Activated CD4-positive, CD25-positive, alpha-beta regulatory T cell treated with anti-CD3 and anti-CD28 coated beads, Interleukin-2, amount 50 U/mL, for 16 hours (primary cell): ENCODE measurements at regions not wholly inside any gene's neighbourhood (a gene's known extent, or its start where the extent isn't known, plus 50 kb on each side); places are given as distances from the start of the nearest gene placed in this dataset.
A peak's percentile ranks its signal among the peaks of the same experiment; 100 is the strongest.
"Not testable (repeated sequence)": the region's sequence is repeated elsewhere in the genome, so short reads cannot be mapped to it uniquely, and the experiment has no call there.

Experiments
- DNase-seq: peaks from one replicate; pipeline ENCODE4 v3.0.0-alpha.2; 2020; ENCODE audit warnings: low read depth, low spot score

DNA sequence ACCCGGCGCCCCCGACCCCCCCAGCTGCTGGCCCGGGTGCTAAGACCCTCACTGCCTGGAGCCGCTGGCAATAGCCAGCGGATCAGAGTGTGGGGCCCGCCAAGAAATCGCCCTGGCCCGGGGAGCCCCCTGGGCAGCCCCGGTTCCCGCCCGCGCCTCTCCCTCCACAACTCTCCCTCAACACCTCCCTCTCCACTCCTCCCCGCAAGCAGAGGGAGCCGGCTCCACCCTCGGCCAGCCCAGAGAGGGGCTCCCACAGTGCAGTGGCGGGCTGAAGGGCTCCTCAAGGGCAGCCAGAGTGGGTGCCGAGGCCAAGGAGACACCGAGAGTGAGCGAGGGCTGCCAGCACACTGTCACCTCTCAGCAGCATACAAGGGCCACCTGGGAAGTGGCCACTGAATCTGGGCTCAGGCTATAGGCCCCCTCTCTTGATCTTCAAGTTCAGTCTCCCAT lies 385.5 kb downstream of the SEC14L1 start:
- no peak for DNase-seq

DNA sequence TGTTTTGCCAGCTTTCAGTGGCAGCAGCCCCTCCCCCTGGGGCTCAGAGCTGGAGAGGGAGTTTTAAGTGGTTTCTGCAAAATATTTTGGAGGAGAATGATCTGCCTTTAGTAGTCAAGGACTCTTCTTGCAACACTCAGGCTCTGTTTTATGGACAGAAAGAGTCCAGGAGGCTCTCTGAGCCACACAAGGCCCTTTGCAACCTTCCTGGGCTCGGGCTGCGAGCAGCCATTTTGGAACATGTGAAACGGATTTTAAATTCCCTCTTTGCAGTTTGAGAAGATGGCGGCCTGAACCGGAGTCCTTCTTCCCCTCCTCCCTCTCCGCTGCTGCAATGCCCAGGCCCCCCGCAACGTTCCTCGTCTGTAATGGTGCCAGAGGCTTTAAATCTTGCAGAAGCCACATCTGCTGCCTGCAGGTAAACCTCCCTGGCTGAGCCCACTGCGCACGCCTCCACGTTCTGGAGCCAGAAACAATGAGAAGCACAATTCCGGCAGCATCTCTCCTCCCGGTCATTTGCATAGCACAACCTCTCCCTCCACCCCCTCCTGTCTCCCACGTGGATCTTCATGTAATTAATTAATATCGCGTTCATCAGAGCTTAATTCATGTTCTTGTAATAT lies 386.1 kb downstream of the SEC14L1 start:
- DNase-seq, result no peak

DNA sequence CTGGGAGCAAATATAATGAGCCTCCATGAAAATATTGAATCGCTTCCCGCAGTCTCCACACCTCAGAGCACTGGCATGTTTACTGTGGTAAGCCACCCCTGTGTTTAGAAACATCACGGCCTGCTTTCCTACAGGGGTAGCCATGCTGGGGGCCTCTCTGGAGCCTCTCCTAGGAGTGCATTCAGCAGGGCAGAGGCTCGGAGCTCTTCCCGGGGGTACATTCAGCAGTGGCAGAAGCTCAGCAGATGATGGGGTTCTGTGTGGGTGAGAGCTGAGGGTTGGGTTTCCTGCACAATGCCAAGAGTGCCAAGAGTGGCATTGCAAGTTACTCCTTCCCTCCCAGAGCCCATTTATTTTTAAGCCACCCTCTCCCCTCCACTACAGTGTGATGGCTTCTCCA lies 386.6 kb downstream of the SEC14L1 start:
- no peak for DNase-seq

DNA sequence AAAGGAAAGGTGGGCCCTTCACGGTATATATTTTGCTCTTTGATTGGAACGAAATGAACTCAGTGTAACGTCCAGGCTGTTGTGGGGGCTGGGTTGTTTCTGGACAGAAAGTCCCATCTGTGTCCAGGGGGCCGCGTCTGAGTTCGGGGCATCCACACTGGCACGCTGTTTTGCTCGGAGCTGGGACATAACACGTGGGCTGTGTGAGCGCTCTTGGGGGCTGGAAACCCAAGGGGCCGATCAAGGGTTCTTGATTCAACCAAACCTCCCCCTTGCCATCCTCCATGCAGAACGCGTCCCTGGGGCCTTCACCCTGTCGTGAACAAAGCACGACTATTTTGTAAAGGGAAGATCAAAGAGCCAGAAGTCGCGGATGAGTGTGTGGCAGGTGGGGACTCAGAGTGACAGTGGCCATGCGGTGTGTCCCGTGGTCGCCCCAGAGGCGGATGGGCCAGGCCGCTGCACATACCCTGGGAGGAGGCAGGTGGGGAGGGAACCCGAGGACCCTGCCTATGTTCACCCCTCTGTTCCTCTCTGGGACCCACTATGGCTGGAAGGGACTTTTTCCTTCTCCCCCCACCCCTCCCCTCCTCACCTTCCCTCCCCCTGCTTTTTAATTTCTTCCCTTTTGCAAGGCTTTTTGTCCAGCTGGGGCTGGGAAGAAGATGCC lies 387.2 kb downstream of the SEC14L1 start:
- no peak for DNase-seq

DNA sequence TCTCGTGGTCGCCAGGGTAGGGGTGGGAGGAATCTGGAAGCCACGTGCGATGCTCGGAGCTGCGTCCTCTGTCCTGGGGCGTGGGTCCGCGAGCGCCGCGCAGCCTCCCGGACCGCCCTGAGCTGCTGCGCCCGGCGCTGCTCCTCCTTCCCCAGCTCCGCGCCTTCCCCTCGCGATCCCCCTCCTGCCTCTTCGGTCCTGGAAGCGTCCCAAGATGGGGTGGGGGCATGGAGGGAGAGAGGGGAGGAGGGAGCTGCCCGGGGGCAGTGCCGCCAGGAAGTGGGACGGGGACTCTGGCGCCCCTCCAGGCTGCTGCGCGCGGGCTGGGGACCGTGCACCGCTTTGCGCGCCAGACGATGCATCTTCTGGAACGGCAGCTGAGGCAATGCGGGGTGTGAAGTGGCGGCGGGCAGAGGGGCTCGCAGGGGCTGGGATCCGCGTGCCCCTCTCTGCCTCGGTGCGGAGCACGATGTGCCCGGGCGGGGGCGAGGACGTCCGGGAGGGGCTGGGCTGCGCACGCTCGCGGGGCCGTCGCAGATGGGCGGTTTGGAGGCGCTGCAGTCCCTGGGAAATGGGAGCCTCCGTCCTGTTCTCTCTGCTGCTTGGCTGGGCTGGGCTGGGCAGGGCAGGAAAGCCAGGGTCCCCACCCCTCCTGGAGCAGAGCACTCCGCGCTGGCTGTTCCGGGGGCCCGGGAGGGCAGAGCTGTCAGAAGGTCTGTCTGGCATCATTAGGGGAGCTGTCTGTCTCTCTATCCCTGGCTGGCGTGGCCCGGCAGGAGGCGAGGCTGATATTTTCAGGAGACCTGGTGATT lies 388.0 kb downstream of the SEC14L1 start:
- no peak for DNase-seq

DNA sequence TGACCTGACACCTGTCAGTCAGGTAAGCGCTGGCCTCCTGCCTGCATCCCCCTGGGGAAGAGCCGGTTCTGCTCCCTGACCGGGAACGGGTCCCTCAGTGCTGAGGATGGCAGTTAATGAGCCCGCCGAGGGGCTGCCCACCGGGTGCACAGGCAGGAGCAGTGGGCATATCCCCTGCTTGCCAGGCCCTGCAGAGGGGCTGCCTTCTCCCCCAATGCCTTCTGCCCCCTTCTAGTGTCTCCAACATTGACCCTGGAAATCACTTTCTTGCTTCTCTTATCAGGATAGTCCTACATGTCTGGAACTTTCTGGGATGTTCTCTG lies 388.5 kb downstream of the SEC14L1 start:
- DNase-seq, result no peak

DNA sequence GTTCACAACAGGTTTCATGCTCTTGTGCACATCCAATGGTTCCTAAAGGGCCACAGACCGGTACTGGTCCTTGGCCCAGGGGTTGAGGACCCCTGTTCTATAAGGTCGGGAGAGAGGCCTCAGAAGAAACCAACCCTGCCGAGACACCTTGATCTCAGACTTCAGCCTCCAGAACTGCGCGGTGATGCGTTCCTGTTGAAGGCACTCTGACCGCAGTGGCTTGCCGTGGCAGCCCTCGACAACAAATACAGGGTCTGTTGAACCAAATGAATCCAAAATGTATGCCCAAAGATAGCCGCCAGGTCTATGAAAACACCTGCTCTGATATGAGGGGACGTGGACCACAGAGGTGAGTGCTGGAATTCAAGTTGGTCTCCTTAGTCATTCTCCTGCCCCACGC lies 389.8 kb downstream of the SEC14L1 start:
- DNase-seq, result no peak

DNA sequence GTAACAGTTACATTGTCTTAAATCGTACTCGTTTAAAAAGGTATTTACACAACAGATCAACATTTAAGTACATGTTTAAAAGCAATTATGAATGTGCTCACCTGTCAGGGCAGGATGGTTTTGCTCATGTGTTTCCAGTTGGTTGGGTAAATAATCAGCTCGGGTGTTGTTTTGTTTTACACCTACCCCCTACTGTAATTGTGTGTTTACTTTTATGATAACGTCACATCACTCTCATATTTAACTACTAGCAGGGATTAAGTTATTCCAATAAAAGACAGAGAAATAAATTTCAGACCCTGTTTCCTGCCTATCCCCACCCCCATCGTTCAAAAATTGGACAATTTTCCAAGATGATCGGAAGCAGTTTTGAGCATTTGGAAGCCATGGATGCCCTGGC lies 390.2 kb downstream of the SEC14L1 start:
- no peak for DNase-seq

DNA sequence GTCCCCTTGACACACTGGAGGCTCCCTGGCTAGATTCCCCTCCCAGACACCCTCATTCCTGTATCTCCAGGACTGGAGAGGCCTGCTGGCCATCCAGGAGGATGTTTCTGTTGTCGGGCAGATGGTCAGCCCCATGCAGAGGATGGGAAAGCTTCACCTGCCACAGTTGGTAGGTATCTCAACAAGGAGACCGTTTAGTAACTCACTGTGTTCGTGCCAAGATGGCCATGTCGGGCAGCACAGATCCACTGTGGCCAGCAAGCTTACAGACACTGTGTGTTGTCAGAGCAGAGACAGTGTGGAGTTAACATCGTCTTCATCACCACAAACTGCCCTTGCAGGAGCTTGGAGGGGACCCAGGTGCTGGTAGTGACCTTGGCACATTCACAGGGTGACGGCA lies 390.9 kb downstream of the SEC14L1 start:
- DNase-seq, result no peak

DNA sequence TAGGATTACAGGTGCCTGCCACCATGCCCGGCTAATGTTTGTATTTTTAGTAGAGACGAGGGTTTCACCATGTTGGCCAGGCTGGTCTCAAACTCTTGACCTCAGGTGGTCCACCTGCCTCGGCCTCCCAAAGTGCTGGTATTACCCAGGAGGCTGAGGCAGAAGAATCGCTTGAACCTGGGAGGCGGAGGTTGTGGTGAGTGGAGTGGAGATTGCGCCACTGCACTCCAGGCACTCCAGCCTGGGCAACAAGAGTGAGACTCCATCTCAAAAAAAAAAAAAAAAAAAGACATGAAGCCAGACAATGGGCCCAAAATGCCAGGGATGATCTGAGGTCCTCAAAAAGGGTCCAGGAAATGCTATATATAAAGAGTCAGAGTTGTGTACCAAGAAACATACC lies 392.9 kb downstream of the SEC14L1 start:
- not testable (repeated sequence) for DNase-seq

DNA sequence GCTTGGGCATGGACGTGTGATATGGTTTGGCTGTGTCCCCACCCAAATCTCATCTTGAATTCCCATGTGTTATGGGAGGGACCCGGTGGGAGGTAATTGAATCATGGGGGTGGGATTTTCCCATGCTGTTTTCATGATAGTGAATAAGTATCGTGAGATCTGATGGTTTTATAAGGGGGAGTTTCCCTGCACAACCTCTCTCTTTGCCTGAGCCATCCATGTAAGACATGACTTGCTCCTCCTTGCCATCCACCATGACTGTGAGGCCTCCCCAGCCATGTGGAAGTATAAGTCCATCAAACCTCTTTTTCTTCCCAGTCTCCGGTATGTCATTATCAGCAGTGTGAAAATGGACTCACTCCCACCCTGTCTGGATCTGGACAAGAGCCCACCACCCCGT lies 393.4 kb downstream of the SEC14L1 start:
- no peak for DNase-seq

DNA sequence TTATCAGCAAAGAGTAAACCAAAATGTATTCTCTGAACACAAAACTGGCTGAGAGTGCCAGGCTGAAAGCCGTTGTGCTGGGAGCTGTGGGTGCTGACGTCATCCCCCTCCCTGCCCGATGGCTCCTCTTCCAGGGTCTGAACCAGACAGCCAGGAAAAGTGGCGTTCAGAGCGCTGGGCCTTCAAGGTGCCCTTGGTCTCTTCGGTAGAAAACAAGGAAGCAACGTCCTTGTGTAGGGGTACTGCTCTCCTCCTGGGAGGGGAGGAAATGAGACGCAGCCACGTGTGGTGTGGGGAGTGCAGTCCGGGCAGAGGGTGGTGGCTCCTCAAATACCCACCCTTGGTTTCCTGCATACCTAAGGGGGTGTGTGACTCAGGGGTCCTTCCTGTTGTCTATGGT lies 394.7 kb downstream of the SEC14L1 start:
- DNase-seq, result no peak

DNA sequence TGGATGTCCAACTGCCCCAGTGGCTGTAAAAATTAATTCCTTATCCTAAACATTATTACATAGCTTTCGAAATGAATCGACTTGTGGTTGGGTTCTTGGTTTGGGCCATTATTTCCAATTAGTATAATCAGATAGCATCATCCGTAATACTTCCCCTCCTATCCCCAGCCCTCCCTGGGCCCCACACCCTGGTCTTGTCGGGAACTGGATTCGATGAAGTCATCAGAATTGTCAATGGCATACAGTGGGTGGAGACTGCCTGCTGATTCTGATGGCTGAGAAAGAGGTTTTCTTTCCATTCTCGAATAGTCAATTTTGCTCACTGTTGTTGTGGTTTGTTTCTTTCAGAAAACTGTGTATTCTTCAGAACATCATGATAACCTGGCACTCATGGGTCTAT lies 395.1 kb downstream of the SEC14L1 start:
- DNase-seq, result no peak

DNA sequence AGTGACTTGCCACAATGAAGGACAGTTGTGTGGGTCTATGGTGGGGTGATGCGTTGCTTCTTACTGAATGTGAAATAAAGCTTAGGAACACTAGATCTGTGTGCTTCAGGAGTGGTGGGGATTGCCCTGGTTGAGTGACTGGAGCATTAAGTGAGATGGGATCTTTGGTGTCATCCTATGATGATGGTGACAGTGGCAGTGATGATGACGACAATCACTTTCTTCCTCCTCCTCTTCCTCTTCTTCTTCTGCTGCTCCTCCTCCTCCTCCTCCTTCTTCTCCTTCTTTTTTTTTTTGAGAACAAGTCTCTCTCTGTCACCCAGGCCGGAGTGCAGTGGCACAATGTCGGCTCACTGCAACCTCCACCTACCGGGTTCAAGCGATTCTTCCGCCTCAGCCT lies 396.8 kb downstream of the SEC14L1 start:
- DNase-seq, result no peak

DNA sequence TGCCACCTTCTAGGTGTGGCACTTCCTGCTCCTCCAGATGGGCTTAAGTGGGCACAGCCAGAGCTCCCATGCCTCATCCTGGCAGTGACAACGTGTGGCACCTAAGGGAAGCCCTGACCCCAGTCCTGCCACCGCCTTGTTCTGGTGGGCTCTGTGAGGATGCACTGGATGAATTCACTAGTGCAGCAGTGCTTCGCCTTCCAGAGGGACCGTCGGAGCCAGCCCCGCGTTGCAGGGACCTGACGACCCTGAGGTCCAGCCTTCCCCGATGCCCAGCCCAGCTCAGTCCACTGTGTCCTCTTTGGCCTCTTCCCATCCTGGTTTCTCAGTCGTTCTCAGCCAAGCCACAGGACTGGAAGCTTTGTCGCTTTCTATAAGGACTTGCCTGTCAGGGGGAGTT lies 399.8 kb downstream of the SEC14L1 start:
- no peak for DNase-seq

DNA sequence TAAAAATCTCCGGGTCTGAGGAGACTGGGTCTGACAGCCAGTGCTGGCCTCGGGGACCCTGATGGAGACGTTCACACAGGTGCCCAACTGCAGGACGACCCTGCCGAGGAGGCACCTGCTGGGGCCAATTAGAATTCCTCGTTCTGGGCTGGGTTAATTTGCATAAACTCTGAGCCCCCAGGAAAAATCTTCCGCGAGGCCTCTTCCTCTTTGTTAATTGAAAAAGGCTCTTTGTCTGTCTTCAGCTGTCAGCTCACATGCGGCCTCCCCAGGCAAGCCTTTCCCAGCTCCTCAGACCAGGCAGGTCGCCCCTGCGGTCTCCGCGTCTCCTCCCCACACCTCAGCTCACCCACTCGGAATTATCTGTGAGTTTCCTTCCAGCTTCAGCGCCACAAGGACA lies 400.2 kb downstream of the SEC14L1 start:
- DNase-seq, result no peak

DNA sequence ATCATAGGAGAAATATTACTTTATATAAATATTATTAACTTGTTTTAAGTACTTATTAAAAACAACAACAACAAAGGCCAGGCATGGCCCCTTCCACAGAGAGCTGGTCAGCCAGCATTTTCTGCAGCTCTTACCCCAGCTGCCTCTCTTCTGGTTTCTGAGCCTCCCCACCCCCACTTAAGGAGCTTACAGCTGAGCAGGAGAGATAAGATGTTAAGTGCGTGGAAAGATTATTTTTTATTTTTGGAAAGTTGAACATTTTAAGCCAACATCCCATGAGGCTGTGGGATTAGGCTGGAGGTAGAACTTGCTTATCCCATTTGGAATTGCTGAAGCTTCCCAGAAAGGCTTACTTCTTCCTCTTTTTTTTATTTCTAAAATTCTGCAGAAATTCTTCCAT lies 401.2 kb downstream of the SEC14L1 start:
- DNase-seq, result no peak

DNA sequence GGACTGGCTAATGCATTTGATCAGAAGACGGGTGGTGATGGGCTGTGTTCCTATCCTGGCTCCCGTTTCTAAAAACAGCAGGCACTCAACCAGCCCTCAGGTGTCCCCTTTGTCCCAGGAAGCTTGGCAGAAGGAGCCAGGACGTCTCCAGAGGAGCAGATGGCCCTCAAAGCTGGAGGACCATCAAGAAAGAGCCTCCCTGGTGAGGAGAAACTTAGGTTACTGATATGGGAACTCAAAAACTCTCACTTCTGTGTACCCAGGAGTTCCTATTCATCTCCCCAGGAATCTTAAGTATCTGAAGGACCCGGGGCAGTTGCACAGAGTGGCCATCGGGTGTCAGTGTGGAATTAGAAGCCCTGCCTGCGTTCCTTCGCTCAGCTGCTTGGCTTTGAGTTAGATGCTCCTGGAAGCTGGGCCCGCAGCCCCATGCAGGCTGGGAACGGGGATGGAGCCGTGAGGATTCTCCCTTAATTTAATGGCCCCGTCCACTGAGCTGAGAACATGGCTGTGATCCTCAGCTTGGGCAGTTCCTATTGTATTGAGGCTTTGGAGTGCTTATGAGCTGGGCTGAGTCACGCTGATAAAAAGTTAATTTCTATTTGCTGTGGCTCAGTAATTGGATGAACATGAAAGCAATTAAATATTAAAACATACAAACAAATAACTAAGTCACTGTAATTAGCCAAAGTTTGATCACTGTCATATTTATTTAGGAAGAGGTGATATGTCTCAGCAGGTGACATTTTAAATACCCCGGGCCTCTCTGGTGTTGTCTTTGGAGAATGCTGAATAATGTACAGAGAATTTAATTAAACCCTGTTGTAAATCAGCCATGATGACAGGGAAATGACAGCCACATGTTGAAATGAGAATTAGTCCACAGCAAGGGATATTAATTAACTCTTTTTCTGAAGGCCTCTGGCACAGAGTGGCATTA lies 402.1 kb downstream of the SEC14L1 start:
- DNase-seq, result peak; percentile 9

DNA sequence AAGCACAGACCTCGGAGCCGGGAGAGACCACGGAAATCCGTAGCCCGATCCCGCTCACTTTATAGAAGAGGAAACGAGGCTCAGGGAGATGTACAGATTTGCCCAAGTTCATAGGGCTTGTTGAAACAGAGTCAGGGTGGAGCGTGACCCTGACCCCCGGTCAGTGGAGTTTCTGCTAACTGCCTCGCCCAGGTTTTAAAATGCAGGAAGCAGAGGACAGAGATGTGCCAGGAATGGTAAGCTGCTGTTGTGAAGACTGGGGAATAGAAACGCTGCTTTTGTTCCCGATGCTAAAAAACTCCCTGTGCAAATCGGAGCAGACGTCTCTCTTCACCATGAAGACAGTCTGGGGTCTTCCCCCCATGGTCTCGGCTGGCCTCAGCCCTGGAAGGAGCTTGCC lies 403.0 kb downstream of the SEC14L1 start:
- no peak for DNase-seq

DNA sequence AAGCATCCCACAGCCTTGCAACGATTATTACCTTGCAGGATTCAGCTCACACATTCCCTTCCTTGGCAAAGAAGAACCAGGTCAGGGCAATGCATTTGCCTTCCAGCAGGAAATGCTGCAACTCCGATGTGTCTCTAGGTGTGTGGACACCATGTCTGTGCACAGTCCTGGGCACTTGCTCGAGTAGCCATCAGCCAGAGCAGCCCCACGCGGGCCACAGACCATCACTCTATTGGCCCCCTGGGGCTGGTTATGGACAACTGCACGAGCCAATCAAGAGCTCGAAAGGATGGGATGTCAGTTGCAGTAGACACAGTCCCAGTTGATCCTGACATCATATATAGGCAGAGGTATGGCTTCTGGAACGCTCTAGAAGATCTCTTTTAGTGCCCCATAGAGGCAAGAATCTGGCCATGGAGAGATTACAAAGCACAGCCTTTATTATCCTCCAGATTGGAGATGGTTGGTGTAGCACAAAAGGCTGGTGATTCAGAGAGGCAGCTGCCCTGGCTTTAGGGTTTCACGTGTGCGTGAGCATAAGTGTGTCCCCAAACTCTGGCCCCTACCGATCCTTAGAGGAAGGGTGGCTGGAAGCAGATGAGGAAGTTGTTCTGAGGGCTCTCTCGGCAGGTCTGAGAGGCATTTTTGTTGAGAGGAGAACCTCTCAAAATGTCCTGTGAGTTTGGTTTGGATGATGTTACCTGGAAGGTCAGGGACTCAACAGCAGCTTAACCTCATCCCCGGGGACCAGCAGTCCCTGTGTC lies 403.8 kb downstream of the SEC14L1 start:
- no peak for DNase-seq

DNA sequence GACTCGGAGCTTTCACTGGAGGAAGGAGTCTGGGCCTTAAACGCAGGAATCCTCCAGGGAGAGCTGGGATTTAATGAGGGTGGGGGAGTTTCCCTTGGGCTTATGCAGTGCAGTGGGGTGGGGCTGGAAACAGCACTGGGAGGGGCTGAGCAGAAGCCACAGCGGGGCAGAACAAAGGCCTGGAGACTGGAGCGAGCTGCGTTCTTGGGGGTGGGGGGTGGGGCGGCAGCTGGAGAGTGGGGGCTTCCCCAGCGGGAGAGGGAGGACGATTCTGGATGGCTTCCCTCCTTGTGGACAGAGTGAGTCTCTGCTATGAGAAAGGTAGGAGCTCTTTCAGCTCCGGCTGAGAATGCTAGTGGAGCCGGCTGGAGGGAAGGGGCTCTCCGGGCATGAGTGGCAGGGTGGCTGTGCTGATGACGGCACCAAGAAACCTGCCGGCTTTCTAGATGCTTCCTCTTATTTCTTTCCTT lies 406.0 kb downstream of the SEC14L1 start:
- DNase-seq, result no peak
